ENCODE measurements at regions not wholly inside any gene's neighbourhood (a gene's known extent, or its start where the extent isn't known, plus 50 kb on each side); places are given as distances from the start of the nearest gene placed in this dataset.

DNA sequence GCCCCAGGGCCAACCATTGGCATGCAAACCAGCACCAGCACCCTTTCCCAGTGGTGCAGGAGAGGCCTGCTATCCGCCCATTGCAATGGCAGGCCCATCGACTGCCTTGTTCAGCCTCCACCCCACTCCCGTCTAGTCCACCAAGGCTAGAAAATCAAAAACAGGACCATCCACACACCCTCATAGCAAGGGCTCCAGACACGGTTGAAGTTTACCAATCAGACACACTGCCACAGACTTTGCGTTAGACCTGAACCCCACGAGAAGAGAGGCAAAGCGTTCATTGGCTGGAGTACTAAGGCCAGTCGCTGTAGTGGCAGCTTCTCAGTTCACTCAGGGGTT is 95.3 kb upstream of the TEX51 start:
- Histone ChIP-seq H3K4me2 (replicated peaks; ENCODE audit: extremely low read depth, low read length, poor library complexity, severe bottlenecking) (no peak overlapping the region), H3K9ac (ENCODE audit: insufficient read depth, low read length, poor library complexity, severe bottlenecking) (no peak overlapping the region), H3K4me3 (replicated peaks in 1 of 3; ENCODE audit: low read depth in 2 of 3, low read length in 3 of 3) (no peak overlapping the region), H3K27me3 (ENCODE audit: control insufficient read depth in 2 of 2, insufficient read depth in 2 of 2, low read length in 2 of 2) (no peaks in the 10 kb centered on the region), H3K27ac (ENCODE audit: low read depth in 1 of 2, low read length in 2 of 2) (no peak overlapping the region), H3K36me3 (replicated peaks in 1 of 2; ENCODE audit: control insufficient read depth in 1 of 2, insufficient read depth in 2 of 2, low read length in 2 of 2) (no peaks in the 10 kb centered on the region), H4K20me1 (ENCODE audit: insufficient read depth, low read length) (no peaks in the 10 kb centered on the region), H3K79me2 (ENCODE audit: insufficient read depth, low read length) (peaks cover 28% of the 10 kb centered on the region), H3K4me1 (ENCODE audit: control insufficient read depth in 1 of 2, insufficient read depth in 2 of 2, low read length in 2 of 2) (peaks cover 32 to 38% of the 10 kb centered on the region in 2 donors), H3K9me3 (replicated peaks in 1 of 2; ENCODE audit: control insufficient read depth in 1 of 2, insufficient read depth in 1 of 2, low read length in 2 of 2) (peaks cover 0 to 3% of the 10 kb centered on the region in 2 donors), H2AFZ (ENCODE audit: insufficient read depth, low read depth, low read length, poor library complexity, severe bottlenecking) (no peak overlapping the region)
- intact Hi-C loops (cut with micrococcal nuclease), result no loop called here
- no peak overlapping the region for H3K27ac Mint-ChIP-seq
- peaks cover 0 to 13% (median 6%) of the 10 kb centered on the region in 7 donors for H3K9me3 Mint-ChIP-seq
- 93% methylated on average over 8 of the region's 8 CpGs for WGBS (ENCODE audit: insufficient coverage)
- no peak for DNase-seq
- H3K4me1 Mint-ChIP-seq, result peaks cover 42% of the 10 kb centered on the region
- H3K27me3 Mint-ChIP-seq (ENCODE audit: low read depth in 3 of 3), result peaks cover 0 to 7% (median 0%) of the 10 kb centered on the region in 3 donors
- no peak overlapping the region for H3K4me3 Mint-ChIP-seq
- no peaks in the 10 kb centered on the region for H3K36me3 Mint-ChIP-seq
- TF ChIP-seq, protein P1, sequence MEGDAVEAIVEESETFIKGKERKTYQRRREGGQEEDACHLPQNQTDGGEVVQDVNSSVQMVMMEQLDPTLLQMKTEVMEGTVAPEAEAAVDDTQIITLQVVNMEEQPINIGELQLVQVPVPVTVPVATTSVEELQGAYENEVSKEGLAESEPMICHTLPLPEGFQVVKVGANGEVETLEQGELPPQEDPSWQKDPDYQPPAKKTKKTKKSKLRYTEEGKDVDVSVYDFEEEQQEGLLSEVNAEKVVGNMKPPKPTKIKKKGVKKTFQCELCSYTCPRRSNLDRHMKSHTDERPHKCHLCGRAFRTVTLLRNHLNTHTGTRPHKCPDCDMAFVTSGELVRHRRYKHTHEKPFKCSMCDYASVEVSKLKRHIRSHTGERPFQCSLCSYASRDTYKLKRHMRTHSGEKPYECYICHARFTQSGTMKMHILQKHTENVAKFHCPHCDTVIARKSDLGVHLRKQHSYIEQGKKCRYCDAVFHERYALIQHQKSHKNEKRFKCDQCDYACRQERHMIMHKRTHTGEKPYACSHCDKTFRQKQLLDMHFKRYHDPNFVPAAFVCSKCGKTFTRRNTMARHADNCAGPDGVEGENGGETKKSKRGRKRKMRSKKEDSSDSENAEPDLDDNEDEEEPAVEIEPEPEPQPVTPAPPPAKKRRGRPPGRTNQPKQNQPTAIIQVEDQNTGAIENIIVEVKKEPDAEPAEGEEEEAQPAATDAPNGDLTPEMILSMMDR (IDR thresholded peaks at IDR 0.05), result no peak

GRCh38 chr2:126804347-126804746 is 94.3 kb upstream of the TEX51 start:
- Histone ChIP-seq H3K36me3 (replicated peaks in 1 of 2; ENCODE audit: control insufficient read depth in 1 of 2, insufficient read depth in 2 of 2, low read length in 2 of 2) (no peaks in the 10 kb centered on the region), H3K79me2 (ENCODE audit: insufficient read depth, low read length) (peaks cover 25% of the 10 kb centered on the region), H3K9me3 (replicated peaks in 1 of 2; ENCODE audit: control insufficient read depth in 1 of 2, insufficient read depth in 1 of 2, low read length in 2 of 2) (peaks cover 0 to 3% of the 10 kb centered on the region in 2 donors), H2AFZ (ENCODE audit: insufficient read depth, low read depth, low read length, poor library complexity, severe bottlenecking) (no peak overlapping the region), H3K27me3 (ENCODE audit: control insufficient read depth in 2 of 2, insufficient read depth in 2 of 2, low read length in 2 of 2) (no peaks in the 10 kb centered on the region), H3K27ac (ENCODE audit: low read depth in 1 of 2, low read length in 2 of 2) (no peak overlapping the region), H3K4me3 (replicated peaks in 1 of 3; ENCODE audit: low read depth in 2 of 3, low read length in 3 of 3) (no peak overlapping the region), H4K20me1 (ENCODE audit: insufficient read depth, low read length) (no peaks in the 10 kb centered on the region), H3K4me2 (replicated peaks; ENCODE audit: extremely low read depth, low read length, poor library complexity, severe bottlenecking) (no peak overlapping the region), H3K9ac (ENCODE audit: insufficient read depth, low read length, poor library complexity, severe bottlenecking) (no peak overlapping the region), H3K4me1 (ENCODE audit: control insufficient read depth in 1 of 2, insufficient read depth in 2 of 2, low read length in 2 of 2) (peaks cover 23 to 29% of the 10 kb centered on the region in 2 donors)
- DNase-seq, result no peak
- Mint-ChIP-seq H3K4me1 (peaks cover 32% of the 10 kb centered on the region), H3K4me3 (no peak overlapping the region), H3K36me3 (no peaks in the 10 kb centered on the region), H3K9me3 (peaks cover 0 to 13% (median 6%) of the 10 kb centered on the region in 7 donors), H3K27me3 (ENCODE audit: low read depth in 3 of 3) (peaks cover 0 to 7% (median 2%) of the 10 kb centered on the region in 3 donors), H3K27ac (no peak overlapping the region)
- TF ChIP-seq, protein P1 (IDR thresholded peaks at IDR 0.05), result no peak
- WGBS (ENCODE audit: insufficient coverage), result 89% methylated on average over 12 of the region's 17 CpGs
- intact Hi-C loops (cut with micrococcal nuclease), result no loop called here
